Coronary artery (tissue), 2 donors: ENCODE measurements at regions not wholly inside any gene's neighbourhood (a gene's known extent, or its start where the extent isn't known, plus 50 kb on each side); places are given as distances from the start of the nearest gene placed in this dataset.
"Not testable (repeated sequence)": the region's sequence is repeated elsewhere in the genome, so short reads cannot be mapped to it uniquely, and the experiment has no call there.

Source experiments
- DNase-seq: peaks from one replicate; pipeline ENCODE4 v3.0.0-alpha.2; 2017; ENCODE audit warnings: low spot score
- H3K27ac ChIP-seq, 2 donors: fragments of 200-600 bp; sonication (generic); one replicate each; pipeline ENCODE4 v1.5.1; 2016 to 2019
- H3K4me3 ChIP-seq: fragments of 200-600 bp; sonication (generic); 2 replicates; pipeline ENCODE4 v1.5.1; 2016; ENCODE audit warnings: mild to moderate bottlenecking, moderate library complexity
- CTCF ChIP-seq: fragments of 200-600 bp; sonication (generic); IDR thresholded peaks from one replicate; pipeline ENCODE4 v1.5.1; 2019; ENCODE audit warnings: antibody characterized with exemption

- no peak overlapping the region for H3K4me3 ChIP-seq
- TF ChIP-seq CTCF, result no peak
- no peak for DNase-seq
- H3K27ac ChIP-seq, result no peak overlapping the region
Observed at GRCh38 chr14:82963756-82964155, 1430.1 kb upstream of the SEL1L start.

GRCh38 chr14:82987502-82988124 lies 1454.0 kb upstream of the SEL1L start:
- TF ChIP-seq CTCF, result no peak
- DNase-seq, result no peak
- H3K4me3 ChIP-seq, result no peak overlapping the region
- H3K27ac ChIP-seq, result no peak overlapping the region

- H3K27ac ChIP-seq, H3K4me3 ChIP-seq, DNase-seq: not testable (repeated sequence)
Observed at GRCh38 chr14:82994547-82994946, 1460.9 kb upstream of the SEL1L start.

GRCh38 chr14:82999802-83000201 lies 1466.1 kb upstream of the SEL1L start:
- TF ChIP-seq CTCF, result no peak
- H3K4me3 ChIP-seq, result no peak overlapping the region
- no peak overlapping the region for H3K27ac ChIP-seq
- no peak for DNase-seq

GRCh38 chr14:83004456-83005006 lies 1470.9 kb upstream of the SEL1L start:
- Histone ChIP-seq H3K27ac (no peak overlapping the region), H3K4me3 (no peak overlapping the region)
- DNase-seq, result no peak
- TF ChIP-seq CTCF, result no peak

GRCh38 chr14:83006121-83006670 lies 1472.5 kb upstream of the SEL1L start:
- no peak for TF ChIP-seq CTCF
- no peak for DNase-seq
- H3K4me3 ChIP-seq, result no peak overlapping the region
- no peak overlapping the region for H3K27ac ChIP-seq

- H3K27ac ChIP-seq, H3K4me3 ChIP-seq, DNase-seq: not testable (repeated sequence)
Observed at GRCh38 chr14:83007052-83007451, 1473.4 kb upstream of the SEL1L start.

- no peak for TF ChIP-seq CTCF
- DNase-seq, result no peak
- no peak overlapping the region for H3K4me3 ChIP-seq
- H3K27ac ChIP-seq, result no peak overlapping the region
Observed at GRCh38 chr14:83007641-83008225, 1474.1 kb upstream of the SEL1L start.
